B cell (primary cell): ENCODE measurements at regions not wholly inside any gene's neighbourhood (a gene's known extent, or its start where the extent isn't known, plus 50 kb on each side); places are given as distances from the start of the nearest gene placed in this dataset.

Experiments used
- ATAC-seq: fragments of 200-7000 bp; cut with Tn5 transposase; one replicate; pipeline ENCODE4 v1.10.0; 2021; ENCODE audit warnings: low read depth, mild to moderate bottlenecking, moderate number of reproducible peaks, moderate library complexity
- CTCF ChIA-PET: fragments of 350-600 bp; sonication (Branson Sonifier 250); formaldehyde crosslinking; loops from one replicate; lab custom pipeline; 2021; ENCODE audit warnings: antibody characterized with exemption, inconsistent platforms; lab: Charles Lee
- POLR2A ChIA-PET: fragments of 350-600 bp; sonication (Branson Sonifier 250); formaldehyde crosslinking; loops from one replicate; lab custom pipeline; 2021; ENCODE audit warnings: antibody characterized with exemption; lab: Charles Lee
- DNase-seq: peaks from one replicate; pipeline ENCODE4 v3.0.0; 2013
- H2AFZ ChIP-seq: 2 replicates; pipeline ENCODE4 v1.6.1; 2012; ENCODE audit warnings: mild to moderate bottlenecking, low read depth, low read length; ENCODE audit not compliant: insufficient read depth, poor library complexity, severe bottlenecking
- H3K27ac ChIP-seq, 2 donors: 1 replicate in 1 of 2; 2 replicates in 1 of 2; pipeline ENCODE4 v1.5.1; 2012 to 2013; ENCODE audit warnings: low read length in 2 of 2, mild to moderate bottlenecking in 2 of 2, moderate library complexity in 1 of 2
- H3K27me3 ChIP-seq, 4 experiments: fragments of 200-600 bp in 1 of 4; sonication (generic) in 1 of 4; replicated peaks in 1 of 4; 1 replicate in 2 of 4; 2 replicates in 2 of 4; pipeline versions ENCODE4 v1.6.1 to v1.7.0; 2013 to 2016; ENCODE audit warnings: low read length in 3 of 4, mild to moderate bottlenecking in 2 of 4, mixed read lengths in 1 of 4, moderate library complexity in 1 of 4; ENCODE audit not compliant: insufficient read depth in 4 of 4, control insufficient read depth in 3 of 4; ENCODE audit errors: control extremely low read depth in 1 of 4
- H3K36me3 ChIP-seq, 2 experiments: replicated peaks in 1 of 2; 1 replicate in 1 of 2; 2 replicates in 1 of 2; pipeline versions ENCODE4 v1.6.1 to v1.7.1; 2013; ENCODE audit warnings: low read length in 1 of 2; ENCODE audit not compliant: insufficient read depth in 2 of 2, control insufficient read depth in 1 of 2; ENCODE audit errors: control extremely low read depth in 1 of 2, extremely low read depth in 1 of 2
- H3K4me1 ChIP-seq, 2 donors: fragments of 200-600 bp in 1 of 2; sonication (generic) in 1 of 2; 1 replicate in 1 of 2; 2 replicates in 1 of 2; pipeline versions ENCODE4 v1.5.1 to v1.6.1; 2013 to 2017; ENCODE audit warnings: low read length in 2 of 2; ENCODE audit not compliant: control insufficient read depth in 2 of 2, insufficient read depth in 2 of 2
- H3K4me2 ChIP-seq: replicated peaks from 2 replicates; pipeline ENCODE3; 2012; ENCODE audit warnings: mild to moderate bottlenecking, low read depth, low read length; ENCODE audit not compliant: poor library complexity, severe bottlenecking
- H3K4me3 ChIP-seq, 5 experiments: fragments of 200-600 bp in 1 of 5; sonication (generic) in 1 of 5; 1 replicate in 3 of 5; 2 replicates in 2 of 5; pipeline versions ENCODE4 v1.5.1 to v1.7.0; 2011 to 2016; ENCODE audit warnings: low read length in 4 of 5, mild to moderate bottlenecking in 4 of 5, low read depth in 2 of 5, control low read depth in 1 of 5, moderate library complexity in 1 of 5; ENCODE audit not compliant: insufficient read depth in 1 of 5; ENCODE audit errors: control extremely low read depth in 1 of 5, extremely low read depth in 1 of 5
- H3K79me2 ChIP-seq: fragments of 200-600 bp; sonication (generic); one replicate; pipeline ENCODE4 v1.6.0; 2016; ENCODE audit warnings: low read length; ENCODE audit not compliant: control insufficient read depth, insufficient read depth
- H3K9ac ChIP-seq: fragments of 200-600 bp; sonication (generic); 2 replicates; pipeline ENCODE4 v1.6.1; 2017; ENCODE audit warnings: mild to moderate bottlenecking, low read length, moderate library complexity
- H3K9me3 ChIP-seq, 3 donors: one replicate each; pipeline versions ENCODE4 v1.6.1 to v1.7.1; 2013; ENCODE audit warnings: low read length in 2 of 3; ENCODE audit not compliant: control insufficient read depth in 2 of 3, insufficient read depth in 1 of 3; ENCODE audit errors: control extremely low read depth in 1 of 3
- H4K20me1 ChIP-seq: 2 replicates; pipeline ENCODE4 v1.6.0; 2012; ENCODE audit warnings: mild to moderate bottlenecking, low read length; ENCODE audit not compliant: insufficient read depth, control insufficient read depth, poor library complexity, severe bottlenecking
- H3K27ac Mint-ChIP-seq: one replicate; pipeline ENCODE4 v1.8.0; 2021; ENCODE audit warnings: mixed read lengths
- H3K27me3 Mint-ChIP-seq: one replicate; pipeline ENCODE4 v1.8.0; 2021; ENCODE audit warnings: mixed read lengths
- H3K4me1 Mint-ChIP-seq: one replicate; pipeline ENCODE4 v1.8.0; 2021; ENCODE audit warnings: mixed read lengths
- H3K4me3 Mint-ChIP-seq: one replicate; pipeline ENCODE4 v1.8.0; 2021; ENCODE audit warnings: mixed read lengths
- H3K9me3 Mint-ChIP-seq: one replicate; pipeline ENCODE4 v1.8.0; 2022; ENCODE audit warnings: mixed read lengths; ENCODE audit not compliant: insufficient read depth
- EZH2 ChIP-seq: IDR thresholded peaks from 2 replicates; pipeline ENCODE4 v1.6.1; 2012; ENCODE audit warnings: borderline replicate concordance, low read depth, mild to moderate bottlenecking, moderate library complexity, low read length; ENCODE audit not compliant: insufficient read depth, poor library complexity, severe bottlenecking
- WGBS: methylation state at CpG from one replicate; pipeline ENCODE4 v1.1.5; 2013; ENCODE audit warnings: missing lambda C conversion rate; ENCODE audit not compliant: insufficient coverage; 5-methylcytosine and 5-hydroxymethylcytosine counted together
- intact Hi-C: fragments of 100-400 bp; cut with micrococcal nuclease; formaldehyde crosslinking; loops from one replicate; pipeline ENCODE4 v1.10.0; 2022
- TF ChIP-seq, protein P1 (sequence below): fragments of 200-600 bp; IDR thresholded peaks from one replicate; pipeline ENCODE4 v1.8.0; 2022; ENCODE audit warnings: antibody characterized with exemption, mild to moderate bottlenecking

DNA sequence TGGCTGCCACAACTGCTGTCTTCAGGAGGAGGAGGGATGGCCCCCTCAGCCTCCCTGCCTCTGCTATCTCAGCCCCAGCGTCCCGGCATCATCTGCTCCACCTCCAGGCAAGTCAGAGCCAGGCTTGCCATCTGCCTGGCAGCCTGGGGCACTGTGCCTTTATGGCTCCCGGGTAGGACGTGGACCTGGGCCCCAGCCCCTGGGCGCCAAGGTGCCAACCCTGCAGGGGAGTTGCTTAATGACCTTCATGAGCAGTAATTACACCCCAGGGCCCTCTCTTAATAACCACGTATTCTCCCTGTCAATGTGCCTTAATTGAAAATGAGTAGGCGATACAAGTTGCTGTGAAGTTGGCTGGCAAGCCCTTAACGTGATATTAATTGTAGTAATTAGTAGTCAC, 122.1 kb upstream of the MLN start:
- Histone ChIP-seq H3K27ac (no peak overlapping the region), H3K9me3 (no peaks in the 10 kb centered on the region), H3K4me1 (no peaks in the 10 kb centered on the region), H3K4me2 (no peak overlapping the region), H3K79me2 (no peaks in the 10 kb centered on the region), H4K20me1 (no peaks in the 10 kb centered on the region), H3K4me3 (no peak overlapping the region), H3K9ac (no peak overlapping the region), H3K36me3 (no peaks in the 10 kb centered on the region), H2AFZ (no peak overlapping the region), H3K27me3 (peaks cover 0 to 4% (median 0%) of the 10 kb centered on the region in 4 experiments)
- Mint-ChIP-seq H3K4me1 (peaks cover 7% of the 10 kb centered on the region), H3K4me3 (no peak overlapping the region), H3K27ac (no peak overlapping the region), H3K9me3 (no peaks in the 10 kb centered on the region), H3K27me3 (peaks cover 6% of the 10 kb centered on the region)
- CTCF ChIA-PET, result no interaction called here
- TF ChIP-seq EZH2, result no peak
- TF ChIP-seq, protein P1, sequence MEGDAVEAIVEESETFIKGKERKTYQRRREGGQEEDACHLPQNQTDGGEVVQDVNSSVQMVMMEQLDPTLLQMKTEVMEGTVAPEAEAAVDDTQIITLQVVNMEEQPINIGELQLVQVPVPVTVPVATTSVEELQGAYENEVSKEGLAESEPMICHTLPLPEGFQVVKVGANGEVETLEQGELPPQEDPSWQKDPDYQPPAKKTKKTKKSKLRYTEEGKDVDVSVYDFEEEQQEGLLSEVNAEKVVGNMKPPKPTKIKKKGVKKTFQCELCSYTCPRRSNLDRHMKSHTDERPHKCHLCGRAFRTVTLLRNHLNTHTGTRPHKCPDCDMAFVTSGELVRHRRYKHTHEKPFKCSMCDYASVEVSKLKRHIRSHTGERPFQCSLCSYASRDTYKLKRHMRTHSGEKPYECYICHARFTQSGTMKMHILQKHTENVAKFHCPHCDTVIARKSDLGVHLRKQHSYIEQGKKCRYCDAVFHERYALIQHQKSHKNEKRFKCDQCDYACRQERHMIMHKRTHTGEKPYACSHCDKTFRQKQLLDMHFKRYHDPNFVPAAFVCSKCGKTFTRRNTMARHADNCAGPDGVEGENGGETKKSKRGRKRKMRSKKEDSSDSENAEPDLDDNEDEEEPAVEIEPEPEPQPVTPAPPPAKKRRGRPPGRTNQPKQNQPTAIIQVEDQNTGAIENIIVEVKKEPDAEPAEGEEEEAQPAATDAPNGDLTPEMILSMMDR, result no peak
- WGBS, result 97% methylated on average over 5 of the region's 8 CpGs
- DNase-seq (no peak), ATAC-seq (no peak)
- intact Hi-C loops, result no loop called here
- POLR2A ChIA-PET, result no interaction called here

- peaks cover 7% of the 10 kb centered on the region for H3K4me1 Mint-ChIP-seq
Observed at GRCh38 chr6:33925210-33925609, 121.4 kb upstream of the MLN start.

More at GRCh38 chr6:33925210-33925609, 121.4 kb upstream of the MLN start:
- no peak overlapping the region for H3K9ac ChIP-seq
- no peak overlapping the region for H3K4me3 ChIP-seq
- H3K4me2 ChIP-seq, result no peak overlapping the region
- no peak overlapping the region for H3K27ac ChIP-seq
- no peak for TF ChIP-seq EZH2
- TF ChIP-seq, protein P1, result no peak
- H3K9me3 ChIP-seq, result no peaks in the 10 kb centered on the region
- H3K36me3 ChIP-seq, result no peaks in the 10 kb centered on the region
- Mint-ChIP-seq H3K27me3 (no peaks in the 10 kb centered on the region), H3K27ac (no peak overlapping the region), H3K9me3 (no peaks in the 10 kb centered on the region), H3K4me3 (no peak overlapping the region)
- ChIA-PET CTCF (no interaction called here), POLR2A (no interaction called here)
- ATAC-seq (no peak), DNase-seq (no peak)
- WGBS, result 92% methylated on average over 6 of the region's 7 CpGs
- H3K27me3 ChIP-seq, result peaks cover 0 to 4% (median 0%) of the 10 kb centered on the region in 4 experiments
- intact Hi-C loops, result no loop called here
- no peaks in the 10 kb centered on the region for H3K4me1 ChIP-seq
- no peak overlapping the region for H2AFZ ChIP-seq
- H4K20me1 ChIP-seq, result no peaks in the 10 kb centered on the region
- no peaks in the 10 kb centered on the region for H3K79me2 ChIP-seq
